HCT116 (cell line): ENCODE measurements at regions not wholly inside any gene's neighbourhood (a gene's known extent, or its start where the extent isn't known, plus 50 kb on each side); places are given as distances from the start of the nearest gene placed in this dataset.

ENCODE experiments used
- ATAC-seq: fragments of 200-7000 bp; cut with Tn5 transposase; 2 replicates; pipeline ENCODE4 v1.9.1; 2020; ENCODE audit warnings: mild to moderate bottlenecking, moderate library complexity
- BruUV-seq: library from RNA; stranded (reverse); fragments of 400-500 nt; replicated peaks from 2 replicates; lab custom pipeline; 2021; lab: Mats Ljungman, UMichigan
- CTCF ChIA-PET: fragments of 300-600 bp; sonication (Branson Sonifier 250); formaldehyde crosslinking; loops from one replicate; lab custom pipeline; 2021; ENCODE audit warnings: antibody characterized with exemption; lab: Charles Lee
- POLR2A ChIA-PET: fragments of 300-600, 350-600 bp; sonication (Branson Sonifier 250); formaldehyde crosslinking; loops from one replicate; lab custom pipeline; 2021; ENCODE audit warnings: antibody characterized with exemption; lab: Charles Lee
- RAD21 ChIA-PET, 2 experiments: fragments of 300-600 bp; sonication (Branson Sonifier 250); formaldehyde crosslinking; loops; one replicate each; lab custom pipeline; 2023; ENCODE audit warnings: low total read pairs in 2 of 2; ENCODE audit not compliant: uncharacterized antibody in 2 of 2, unreplicated experiment in 2 of 2, low non-redundant PET in 1 of 2; lab: Charles Lee
- DNase-seq: peaks from one replicate; pipeline ENCODE4 v3.0.0-alpha.2; 2010; ENCODE audit warnings: low read depth, low spot score
- H2AFZ ChIP-seq: fragments of 200-600 bp; shearing (Covaris generic), sonication (generic); 2 replicates; pipeline ENCODE4 v1.6.1; 2017; ENCODE audit warnings: low read depth, mixed run types, mixed read lengths, antibody characterized with exemption, low read length; ENCODE audit not compliant: poor library complexity, severe bottlenecking
- H3K27ac ChIP-seq: 2 replicates; pipeline ENCODE4 v1.5.1; 2012; ENCODE audit warnings: low read depth, low read length
- H3K27me3 ChIP-seq: fragments of 200-600 bp; sonication (generic); 2 replicates; pipeline ENCODE4 v1.6.1; 2016; ENCODE audit warnings: mixed run types, low read length, mixed read lengths; ENCODE audit not compliant: insufficient read depth
- H3K36me3 ChIP-seq, 2 experiments: fragments of 200-500 bp in 1 of 2; fragments of 200-600 bp in 1 of 2; sonication (Bioruptor generic) in 1 of 2; sonication (generic) in 1 of 2; 2 replicates each; pipeline versions ENCODE4 v1.5.1 to v1.6.1; 2014 to 2016; ENCODE audit warnings: low read length in 2 of 2, inconsistent platforms in 1 of 2, mixed read lengths in 1 of 2, mixed run types in 1 of 2; ENCODE audit not compliant: insufficient read depth in 2 of 2, control insufficient read depth in 1 of 2
- H3K4me1 ChIP-seq, 2 experiments: fragments of 200-600 bp in 1 of 2; sonication (generic) in 1 of 2; 2 replicates each; pipeline versions ENCODE4 v1.5.1 to v1.6.1; 2012 to 2017; ENCODE audit warnings: low read length in 2 of 2, inconsistent platforms in 1 of 2, mild to moderate bottlenecking in 1 of 2, mixed read lengths in 1 of 2, mixed run types in 1 of 2, moderate library complexity in 1 of 2; ENCODE audit not compliant: insufficient read depth in 2 of 2, control insufficient read depth in 1 of 2
- H3K4me2 ChIP-seq: fragments of 200-600 bp; sonication (generic); 2 replicates; pipeline ENCODE4 v1.6.1; 2017; ENCODE audit warnings: mixed run types, low read length, mixed read lengths
- H3K4me3 ChIP-seq, 2 experiments: fragments of 200-600 bp in 1 of 2; sonication (generic) in 1 of 2; replicated peaks in 1 of 2; 2 replicates each; pipeline ENCODE4 v1.5.1; 2011 to 2016; ENCODE audit warnings: low read length in 2 of 2, control low read depth in 1 of 2, low read depth in 1 of 2, mild to moderate bottlenecking in 1 of 2, mixed read lengths in 1 of 2, mixed run types in 1 of 2
- H3K79me2 ChIP-seq: fragments of 200-600 bp; sonication (generic); 2 replicates; pipeline ENCODE4 v1.6.1; 2017; ENCODE audit warnings: mild to moderate bottlenecking, mixed run types, low read length, moderate library complexity, mixed read lengths; ENCODE audit not compliant: insufficient read depth
- H3K9ac ChIP-seq: fragments of 200-600 bp; sonication (generic); 2 replicates; pipeline ENCODE4 v1.6.1; 2016; ENCODE audit warnings: low read length, mixed read lengths
- H3K9me2 ChIP-seq: fragments of 200-600 bp; sonication (generic), shearing (Covaris generic); 2 replicates; pipeline ENCODE4 v1.6.1; 2017; ENCODE audit warnings: mixed run types, mild to moderate bottlenecking, moderate library complexity; ENCODE audit not compliant: insufficient read depth
- H3K9me3 ChIP-seq, 2 experiments: fragments of 200-500 bp in 1 of 2; fragments of 200-600 bp in 1 of 2; sonication (Bioruptor generic) in 1 of 2; sonication (generic) in 1 of 2; 2 replicates each; pipeline ENCODE4 v1.6.1; 2014 to 2017; ENCODE audit warnings: low read length in 2 of 2, mixed read lengths in 2 of 2, inconsistent platforms in 1 of 2, low read depth in 1 of 2, mild to moderate bottlenecking in 1 of 2, mixed run types in 1 of 2, moderate library complexity in 1 of 2; ENCODE audit not compliant: control insufficient read depth in 1 of 2, insufficient read depth in 1 of 2
- H4K20me1 ChIP-seq: fragments of 200-600 bp; sonication (generic), shearing (Covaris generic); 2 replicates; pipeline ENCODE4 v1.6.1; 2017; ENCODE audit warnings: mixed run types, mild to moderate bottlenecking, moderate library complexity; ENCODE audit not compliant: insufficient read depth
- CBX3 ChIP-seq: IDR thresholded peaks from 2 replicates; pipeline ENCODE4 v1.6.1; 2012; ENCODE audit warnings: low read depth
- CEBPB ChIP-seq: IDR thresholded peaks from 2 replicates; pipeline ENCODE4 v1.6.1; 2012; ENCODE audit warnings: low read depth
- EZH2 ChIP-seq: fragments of 200-600 bp; sonication (generic); IDR thresholded peaks from 2 replicates; pipeline ENCODE4 v1.6.1; 2017; ENCODE audit warnings: antibody characterized with exemption, mixed run types
- EZH2phosphoT487 ChIP-seq: fragments of 200-600 bp; IDR thresholded peaks from 2 replicates; pipeline ENCODE4 v1.6.1; 2018; ENCODE audit warnings: antibody characterized with exemption, borderline replicate concordance
- POLR2A ChIP-seq: IDR thresholded peaks from 2 replicates; pipeline ENCODE4 v1.7.0; 2011; ENCODE audit warnings: borderline replicate concordance; ENCODE audit not compliant: insufficient read depth, insufficient read length; ENCODE audit errors: extremely low read depth
- REST ChIP-seq: IDR thresholded peaks from 2 replicates; pipeline ENCODE4 v1.6.1; 2012; ENCODE audit warnings: low read depth
- SIN3A ChIP-seq: IDR thresholded peaks from 2 replicates; pipeline ENCODE4 v1.6.1; 2012; ENCODE audit warnings: low read depth
- YY1 ChIP-seq: IDR thresholded peaks from 2 replicates; pipeline ENCODE4 v1.6.1; 2011; ENCODE audit warnings: low read length, low read depth, moderate library complexity, mild to moderate bottlenecking; ENCODE audit not compliant: insufficient replicate concordance; ENCODE audit errors: extremely low read depth
- ZNF274 ChIP-seq: fragments of 200-500 bp; sonication (Bioruptor generic); IDR thresholded peaks from 2 replicates; pipeline ENCODE4 v1.6.1; 2014; ENCODE audit warnings: mild to moderate bottlenecking, low read depth, low read length, inconsistent platforms
- intact Hi-C: fragments of 100-400 bp; cut with micrococcal nuclease; formaldehyde crosslinking; loops from 2 replicates; pipeline ENCODE4 v1.10.0; 2022
- TF ChIP-seq, protein P1 (sequence below), 3 experiments: fragments of 200-600 bp in 1 of 3; sonication (generic) in 1 of 3; IDR thresholded peaks in 2 of 3; conservative IDR thresholded peaks in 1 of 3; 2 replicates each; pipeline ENCODE4 v1.5.1; 2012 to 2017; ENCODE audit warnings: low read depth in 2 of 3, low read length in 2 of 3, antibody characterized with exemption in 1 of 3, borderline replicate concordance in 1 of 3, control low read depth in 1 of 3, mild to moderate bottlenecking in 1 of 3, mixed read lengths in 1 of 3, mixed run types in 1 of 3, moderate library complexity in 1 of 3; ENCODE audit not compliant: insufficient read depth in 1 of 3

- TF ChIP-seq SIN3A (no peak), POLR2A (no peak), EZH2phosphoT487 (no peak), ZNF274 (no peak)
- TF ChIP-seq, all 23 proteins: peak for 0
These were observed 150.1 kb upstream of the FHIT start (continued) for GRCh38 chr3:61401359-61401758.

GRCh38 chr3:61407397-61407796, 154.0 kb upstream of the PTPRG start:
- H3K9me2 ChIP-seq, result no peaks in the 10 kb centered on the region
- no peaks in the 10 kb centered on the region for H3K27me3 ChIP-seq
- H3K4me2 ChIP-seq, result no peak overlapping the region
- no peak for TF ChIP-seq ZNF274
- no peak for TF ChIP-seq REST
- TF ChIP-seq CBX3, result no peak
- TF ChIP-seq YY1, result no peak
- TF ChIP-seq CEBPB, result no peak
- no peak for TF ChIP-seq EZH2
- TF ChIP-seq, protein P1, sequence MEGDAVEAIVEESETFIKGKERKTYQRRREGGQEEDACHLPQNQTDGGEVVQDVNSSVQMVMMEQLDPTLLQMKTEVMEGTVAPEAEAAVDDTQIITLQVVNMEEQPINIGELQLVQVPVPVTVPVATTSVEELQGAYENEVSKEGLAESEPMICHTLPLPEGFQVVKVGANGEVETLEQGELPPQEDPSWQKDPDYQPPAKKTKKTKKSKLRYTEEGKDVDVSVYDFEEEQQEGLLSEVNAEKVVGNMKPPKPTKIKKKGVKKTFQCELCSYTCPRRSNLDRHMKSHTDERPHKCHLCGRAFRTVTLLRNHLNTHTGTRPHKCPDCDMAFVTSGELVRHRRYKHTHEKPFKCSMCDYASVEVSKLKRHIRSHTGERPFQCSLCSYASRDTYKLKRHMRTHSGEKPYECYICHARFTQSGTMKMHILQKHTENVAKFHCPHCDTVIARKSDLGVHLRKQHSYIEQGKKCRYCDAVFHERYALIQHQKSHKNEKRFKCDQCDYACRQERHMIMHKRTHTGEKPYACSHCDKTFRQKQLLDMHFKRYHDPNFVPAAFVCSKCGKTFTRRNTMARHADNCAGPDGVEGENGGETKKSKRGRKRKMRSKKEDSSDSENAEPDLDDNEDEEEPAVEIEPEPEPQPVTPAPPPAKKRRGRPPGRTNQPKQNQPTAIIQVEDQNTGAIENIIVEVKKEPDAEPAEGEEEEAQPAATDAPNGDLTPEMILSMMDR (IDR thresholded peaks at IDR 0.05 in 2 of 3, conservative IDR thresholded peaks at IDR 0.05 in 1 of 3; ENCODE audit: borderline replicate concordance in 1 of 3, insufficient read depth in 1 of 3, low read depth in 2 of 3, low read length in 2 of 3), result no peak
- TF ChIP-seq, all 23 proteins: peak for 0
- ChIA-PET POLR2A (no interaction called here), CTCF (no interaction called here), RAD21 (no interaction called here)
- BruUV-seq, result no TSS peak
- no peaks in the 10 kb centered on the region for H3K9me3 ChIP-seq
- H4K20me1 ChIP-seq, result no peaks in the 10 kb centered on the region
- no peak overlapping the region for H3K9ac ChIP-seq
- DNase-seq (no peak), ATAC-seq (no peak)
- no peak overlapping the region for H2AFZ ChIP-seq
- no peaks in the 10 kb centered on the region for H3K4me1 ChIP-seq
- no peaks in the 10 kb centered on the region for H3K79me2 ChIP-seq
- H3K4me3 ChIP-seq, result no peak overlapping the region
- H3K36me3 ChIP-seq, result no peaks in the 10 kb centered on the region
- no peak overlapping the region for H3K27ac ChIP-seq
- intact Hi-C loops, result no loop called here
